ENCODE measurements at regions not wholly inside any gene's neighbourhood (a gene's known extent, or its start where the extent isn't known, plus 50 kb on each side); places are given as distances from the start of the nearest gene placed in this dataset.

DNA sequence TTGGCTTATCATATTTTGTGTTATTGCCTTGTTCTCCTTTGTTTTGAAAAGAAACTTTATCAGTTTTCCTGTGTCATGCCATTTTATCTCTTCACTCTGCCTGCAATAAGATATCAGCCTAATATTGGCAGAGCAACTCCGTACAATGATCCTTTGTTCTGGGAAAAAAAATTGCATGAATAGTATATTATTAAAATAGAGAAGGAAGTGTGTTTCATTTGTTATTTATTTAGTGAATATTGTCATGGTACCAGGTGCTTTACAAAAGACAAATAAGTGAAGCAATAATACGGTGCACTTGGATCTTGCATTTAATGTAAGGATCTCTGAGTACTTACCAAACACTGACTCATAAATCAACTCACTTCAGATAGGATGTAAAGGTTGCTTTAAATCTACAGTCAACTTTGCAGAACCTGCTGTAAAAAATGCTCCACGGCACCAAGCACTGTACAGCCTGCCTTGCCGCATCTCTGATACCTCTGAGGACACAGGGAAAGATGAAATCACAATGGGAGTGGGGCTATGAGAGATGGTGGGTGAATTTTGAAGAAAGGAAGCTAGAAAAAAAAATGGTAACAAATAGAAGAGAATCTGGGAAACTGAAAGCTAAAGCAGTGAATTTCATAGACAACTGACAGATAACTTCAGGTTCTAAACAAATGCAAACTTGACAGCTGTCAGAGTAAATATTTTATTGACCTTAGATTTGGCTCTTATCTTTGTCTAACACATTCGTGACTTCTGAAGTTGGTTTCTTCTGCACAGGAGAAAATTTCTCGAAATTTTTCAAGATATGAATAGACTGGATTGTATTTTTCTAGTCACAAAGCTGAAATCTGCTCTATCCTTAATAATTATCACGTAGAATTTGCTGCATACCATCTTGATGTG is 232.1 kb downstream of the ENC1 start:
- no peak for TF ChIP-seq POLR2AphosphoS5 (IDR thresholded peaks at IDR 0.05)
- no peak for TF ChIP-seq POLR2A (IDR thresholded peaks at IDR 0.05)
- TF ChIP-seq, protein P1, sequence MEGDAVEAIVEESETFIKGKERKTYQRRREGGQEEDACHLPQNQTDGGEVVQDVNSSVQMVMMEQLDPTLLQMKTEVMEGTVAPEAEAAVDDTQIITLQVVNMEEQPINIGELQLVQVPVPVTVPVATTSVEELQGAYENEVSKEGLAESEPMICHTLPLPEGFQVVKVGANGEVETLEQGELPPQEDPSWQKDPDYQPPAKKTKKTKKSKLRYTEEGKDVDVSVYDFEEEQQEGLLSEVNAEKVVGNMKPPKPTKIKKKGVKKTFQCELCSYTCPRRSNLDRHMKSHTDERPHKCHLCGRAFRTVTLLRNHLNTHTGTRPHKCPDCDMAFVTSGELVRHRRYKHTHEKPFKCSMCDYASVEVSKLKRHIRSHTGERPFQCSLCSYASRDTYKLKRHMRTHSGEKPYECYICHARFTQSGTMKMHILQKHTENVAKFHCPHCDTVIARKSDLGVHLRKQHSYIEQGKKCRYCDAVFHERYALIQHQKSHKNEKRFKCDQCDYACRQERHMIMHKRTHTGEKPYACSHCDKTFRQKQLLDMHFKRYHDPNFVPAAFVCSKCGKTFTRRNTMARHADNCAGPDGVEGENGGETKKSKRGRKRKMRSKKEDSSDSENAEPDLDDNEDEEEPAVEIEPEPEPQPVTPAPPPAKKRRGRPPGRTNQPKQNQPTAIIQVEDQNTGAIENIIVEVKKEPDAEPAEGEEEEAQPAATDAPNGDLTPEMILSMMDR (IDR thresholded peaks at IDR 0.05), result no peak
- TF ChIP-seq EP300 (IDR thresholded peaks at IDR 0.05), result no peak
- Histone ChIP-seq H3K36me3 (no peaks in the 10 kb centered on the region), H3K27ac (no peak overlapping the region), H3K27me3 (no peaks in the 10 kb centered on the region), H3K4me1 (peaks cover 18% of the 10 kb centered on the region), H3K4me3 (no peak overlapping the region), H3K9me3 (no peaks in the 10 kb centered on the region)
- no peak for DNase-seq (ENCODE audit: low spot score in 2 of 2)
- WGBS, result 61% methylated on average over 7 of the region's 7 CpGs

DNA sequence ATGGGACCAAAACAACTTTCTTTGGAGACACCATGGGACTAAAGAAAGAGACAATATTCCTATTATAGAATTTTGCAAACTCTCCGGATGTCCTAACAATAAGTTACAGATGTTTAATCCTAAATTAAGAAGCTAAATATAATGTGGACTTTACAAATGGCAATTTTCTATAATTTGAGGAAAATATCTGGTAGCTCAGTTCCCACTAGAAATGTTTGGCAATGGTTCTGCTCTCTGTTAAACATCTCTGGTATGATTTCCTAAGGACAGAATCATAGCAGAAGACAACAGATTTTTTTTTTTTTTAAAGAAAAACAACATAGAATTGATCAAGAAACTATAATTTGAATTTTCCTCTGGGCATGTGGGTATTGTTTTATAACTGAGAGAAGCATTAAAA is 232.8 kb downstream of the ENC1 start:
- H3K27me3 ChIP-seq, result no peaks in the 10 kb centered on the region
- DNase-seq (ENCODE audit: low spot score in 2 of 2), result no peak
- 74% methylated on average over 1 of the region's 1 CpG for WGBS
- H3K9me3 ChIP-seq, result no peaks in the 10 kb centered on the region
- no peak overlapping the region for H3K4me3 ChIP-seq
- H3K27ac ChIP-seq, result no peak overlapping the region
- H3K4me1 ChIP-seq, result peaks cover 18% of the 10 kb centered on the region
- H3K36me3 ChIP-seq, result no peaks in the 10 kb centered on the region
- TF ChIP-seq EP300 (IDR thresholded peaks at IDR 0.05) (no peak), POLR2A (IDR thresholded peaks at IDR 0.05) (no peak), POLR2AphosphoS5 (IDR thresholded peaks at IDR 0.05) (no peak)
- TF ChIP-seq, protein P1 (IDR thresholded peaks at IDR 0.05), result no peak

DNA sequence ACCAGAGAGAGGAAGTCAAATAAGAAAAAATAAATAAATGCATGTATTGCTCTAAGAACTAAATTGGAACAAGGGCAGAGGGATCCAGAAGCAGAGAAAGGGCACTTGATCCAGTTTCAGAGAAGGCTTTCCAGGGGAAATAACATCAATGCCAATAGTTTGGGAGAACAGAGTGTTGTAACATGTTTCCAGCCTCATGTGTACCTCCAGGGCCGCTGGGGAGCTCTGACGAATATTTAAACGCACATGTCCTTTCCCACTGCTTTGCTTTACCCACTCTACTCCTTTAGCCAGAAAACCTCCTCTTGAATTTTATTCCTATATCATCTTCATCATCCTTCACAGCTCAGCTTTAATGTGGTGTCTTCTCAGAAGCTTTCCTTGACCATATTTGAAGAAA is 233.7 kb downstream of the ENC1 start:
- TF ChIP-seq POLR2A (IDR thresholded peaks at IDR 0.05), result no peak
- TF ChIP-seq, protein P1 (IDR thresholded peaks at IDR 0.05), result no peak
- no peak for TF ChIP-seq EP300 (IDR thresholded peaks at IDR 0.05)
- no peak for TF ChIP-seq POLR2AphosphoS5 (IDR thresholded peaks at IDR 0.05)
- Histone ChIP-seq H3K27ac (no peak overlapping the region), H3K9me3 (no peaks in the 10 kb centered on the region), H3K27me3 (no peaks in the 10 kb centered on the region), H3K4me3 (no peak overlapping the region), H3K36me3 (no peaks in the 10 kb centered on the region), H3K4me1 (peaks cover 18% of the 10 kb centered on the region)
- DNase-seq (ENCODE audit: low spot score in 2 of 2), result no peak
- WGBS, result 78% methylated on average over 3 of the region's 3 CpGs

DNA sequence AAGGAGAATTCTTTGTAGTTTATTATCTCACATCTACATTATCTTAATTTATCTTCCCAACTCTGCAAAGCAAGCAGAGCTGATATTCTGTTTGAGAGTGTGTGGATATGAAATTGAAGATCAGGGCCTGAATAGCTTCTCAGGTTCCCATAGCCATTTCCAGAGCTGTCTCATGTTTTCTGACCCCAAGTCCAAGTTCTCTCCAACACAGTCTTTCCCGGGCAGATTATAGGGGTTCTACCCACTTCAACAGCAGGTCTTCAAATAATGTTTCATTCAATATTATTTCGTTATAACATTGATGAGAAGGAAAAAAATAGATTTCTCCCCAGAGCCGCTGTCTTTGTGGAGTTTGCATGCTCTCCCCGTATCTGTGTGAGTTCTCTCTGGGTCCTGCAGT is 234.9 kb downstream of the ENC1 start:
- no peaks in the 10 kb centered on the region for H3K36me3 ChIP-seq
- H3K9me3 ChIP-seq, result no peaks in the 10 kb centered on the region
- no peak for DNase-seq (ENCODE audit: low spot score in 2 of 2)
- no peak overlapping the region for H3K4me3 ChIP-seq
- 94% methylated on average over 4 of the region's 4 CpGs for WGBS
- no peaks in the 10 kb centered on the region for H3K27me3 ChIP-seq
- no peak overlapping the region for H3K27ac ChIP-seq
- TF ChIP-seq, protein P1 (IDR thresholded peaks at IDR 0.05), result no peak
- no peak for TF ChIP-seq EP300 (IDR thresholded peaks at IDR 0.05)
- no peak for TF ChIP-seq POLR2AphosphoS5 (IDR thresholded peaks at IDR 0.05)
- TF ChIP-seq POLR2A (IDR thresholded peaks at IDR 0.05), result no peak
- H3K4me1 ChIP-seq, result peaks cover 18% of the 10 kb centered on the region

DNA sequence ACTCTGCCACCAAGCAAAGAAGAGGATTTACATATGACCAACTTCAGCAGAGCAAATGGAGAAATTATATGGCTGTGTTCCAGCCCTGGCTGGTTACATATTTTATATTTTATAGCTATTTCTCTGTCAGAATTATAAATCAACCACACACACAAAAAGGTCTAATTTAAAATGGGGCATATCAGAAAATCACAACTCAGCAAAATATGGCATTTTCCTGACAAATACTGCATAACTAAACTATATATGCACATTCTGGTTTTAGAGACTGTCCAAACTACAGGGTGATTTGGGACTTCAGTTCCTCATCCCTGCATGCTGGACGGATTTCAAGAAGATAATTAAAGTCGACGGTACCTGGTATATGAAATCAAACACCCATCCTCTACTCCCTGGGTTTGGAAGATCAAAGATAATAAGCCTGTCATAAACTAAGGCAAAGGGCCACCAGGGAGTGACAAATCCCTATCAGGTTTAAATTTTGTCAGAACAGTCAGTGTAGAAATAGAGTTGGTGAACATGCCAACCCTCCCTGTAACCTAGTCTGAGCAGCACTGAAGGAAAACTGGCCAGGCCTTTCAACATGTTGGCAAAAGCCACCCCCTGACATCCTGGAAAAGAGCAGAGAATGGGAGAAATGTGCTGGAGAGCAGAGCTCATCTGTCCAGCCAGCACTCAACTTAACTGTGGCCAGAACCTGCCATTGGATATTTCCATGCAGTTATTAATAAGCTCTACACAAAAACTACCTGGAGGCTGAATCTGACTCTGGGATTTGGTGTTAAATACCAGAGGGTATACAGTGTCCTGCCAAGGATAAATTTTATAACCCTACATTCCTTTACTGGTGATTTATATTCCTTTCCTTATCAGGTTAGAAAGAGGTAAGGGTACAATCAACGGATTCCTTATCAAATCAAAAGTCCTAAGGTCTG is 235.7 kb downstream of the ENC1 start:
- Histone ChIP-seq H3K4me1 (peaks cover 18% of the 10 kb centered on the region), H3K27ac (no peak overlapping the region), H3K9me3 (no peaks in the 10 kb centered on the region), H3K36me3 (no peaks in the 10 kb centered on the region), H3K4me3 (no peak overlapping the region), H3K27me3 (no peaks in the 10 kb centered on the region)
- TF ChIP-seq, protein P1 (IDR thresholded peaks at IDR 0.05), result no peak
- TF ChIP-seq EP300 (IDR thresholded peaks at IDR 0.05) (no peak), POLR2A (IDR thresholded peaks at IDR 0.05) (no peak), POLR2AphosphoS5 (IDR thresholded peaks at IDR 0.05) (no peak)
- 75% methylated on average over 4 of the region's 4 CpGs for WGBS
- DNase-seq (ENCODE audit: low spot score in 2 of 2), result no peak
